Astrocyte of the cerebellum (primary cell): ENCODE measurements at regions not wholly inside any gene's neighbourhood (a gene's known extent, or its start where the extent isn't known, plus 50 kb on each side); places are given as distances from the start of the nearest gene placed in this dataset.
A peak's percentile ranks its signal among the peaks of the same experiment; 100 is the strongest.

Experiments used
- DNase-seq: peaks from one replicate; pipeline ENCODE4 v3.0.0-alpha.2; 2011; ENCODE audit warnings: low read depth
- H3K4me3 ChIP-seq: 2 replicates; pipeline ENCODE4 v1.5.1; 2011; ENCODE audit warnings: mild to moderate bottlenecking, low read depth, low read length, moderate library complexity
- CTCF ChIP-seq: IDR thresholded peaks from 2 replicates; pipeline ENCODE4 v1.5.1; 2012; ENCODE audit warnings: low read length, low read depth, moderate library complexity, mild to moderate bottlenecking; ENCODE audit errors: missing control alignments
- in situ Hi-C: cut with HindIII; loops from 2 replicates; pipeline ENCODE4 v1.10.0; 2017; ENCODE audit warnings: low sequenced_read_pairs

DNA sequence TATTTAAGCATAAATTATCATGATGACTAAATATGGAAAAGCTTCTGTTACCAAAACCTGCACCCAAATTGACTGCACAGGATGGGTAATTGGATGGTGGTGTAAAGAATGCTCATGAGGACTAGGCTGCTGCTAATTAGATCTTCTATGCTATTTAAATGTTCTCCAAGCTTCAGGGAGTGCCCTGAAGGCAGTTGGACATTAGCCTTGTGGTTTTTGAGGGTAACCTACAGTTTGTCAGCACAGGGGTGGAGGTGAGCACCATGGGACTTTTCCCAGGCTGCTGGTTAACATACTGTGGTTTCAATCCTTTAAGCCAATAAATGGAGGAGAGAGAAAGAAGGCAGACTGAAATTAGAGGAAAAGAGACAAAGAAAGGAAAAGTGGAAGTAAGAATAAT is 145.0 kb downstream of the WIF1 start:
- no peak overlapping the region for H3K4me3 ChIP-seq
- peak; percentile 53 for DNase-seq
- TF ChIP-seq CTCF: no peak
- in situ Hi-C loops: no loop called here

DNA sequence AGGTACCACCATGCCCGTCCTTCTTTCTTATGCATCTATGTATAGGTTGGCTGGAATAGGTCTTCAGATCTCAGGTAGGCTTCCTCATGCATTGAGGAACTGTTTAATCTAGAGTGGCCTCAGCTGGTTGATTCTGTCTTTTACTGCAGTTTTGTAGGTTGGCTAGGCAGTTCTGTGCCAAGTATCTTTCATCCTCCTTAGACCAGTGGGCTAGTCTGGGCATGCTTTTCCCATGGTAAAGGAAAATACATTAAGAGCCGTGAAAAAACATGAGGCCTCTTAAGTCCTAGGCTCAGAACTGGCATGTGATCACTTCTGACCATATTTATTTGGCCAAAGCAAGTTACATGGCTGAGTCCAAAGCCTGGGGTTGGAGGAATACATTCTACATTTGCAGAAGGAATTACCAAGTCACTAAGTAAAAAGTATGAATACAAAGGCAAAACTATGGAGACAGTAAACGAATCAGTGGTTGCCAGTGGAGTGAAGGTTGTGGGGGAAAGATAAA is 137.3 kb downstream of the WIF1 start:
- in situ Hi-C loops: no loop called here
- no peak overlapping the region for H3K4me3 ChIP-seq
- no peak for TF ChIP-seq CTCF
- no peak for DNase-seq

GRCh38 chr12:64991121-64991611 is 129.9 kb downstream of the WIF1 start:
- no peak overlapping the region for H3K4me3 ChIP-seq
- in situ Hi-C loops: no loop called here
- TF ChIP-seq CTCF: no peak
- no peak for DNase-seq

GRCh38 chr12:64992116-64992515 is 129.0 kb downstream of the WIF1 start:
- no peak overlapping the region for H3K4me3 ChIP-seq
- in situ Hi-C loops: no loop called here
- DNase-seq: no peak
- TF ChIP-seq CTCF: no peak

DNA sequence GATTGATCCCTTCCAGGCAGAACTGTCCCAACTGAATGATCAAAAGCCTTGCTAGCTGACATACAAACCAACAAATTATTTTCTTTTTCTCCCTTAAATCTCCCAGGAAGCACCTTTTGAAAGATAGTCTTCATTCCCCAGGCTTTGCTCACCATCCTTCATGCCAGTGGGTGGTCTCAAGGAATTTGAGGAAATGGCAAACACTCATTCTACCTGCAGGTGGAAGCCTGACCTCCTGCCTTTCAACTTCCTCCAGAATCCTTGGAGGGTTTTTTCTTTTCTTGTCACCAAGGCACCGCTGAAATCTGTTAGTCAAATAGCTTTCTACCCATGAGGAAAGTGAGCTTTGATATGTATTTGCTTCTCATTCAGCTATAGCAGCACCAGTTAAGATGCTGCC is 128.5 kb downstream of the WIF1 start:
- H3K4me3 ChIP-seq: no peak overlapping the region
- DNase-seq: no peak
- in situ Hi-C loops: no loop called here
- no peak for TF ChIP-seq CTCF

GRCh38 chr12:64993461-64993860 is 127.6 kb downstream of the WIF1 start:
- DNase-seq: no peak
- no peak overlapping the region for H3K4me3 ChIP-seq
- in situ Hi-C loops: no loop called here
- TF ChIP-seq CTCF: no peak

- no peak for TF ChIP-seq CTCF
- no peak overlapping the region for H3K4me3 ChIP-seq
- in situ Hi-C loops: no loop called here
- no peak for DNase-seq
Measured at GRCh38 chr12:64995816-64996215, 125.3 kb downstream of the WIF1 start.
